Activated naive CD4-positive, alpha-beta T cell treated with anti-CD3 and anti-CD28 coated beads for 36 hours (primary cell): ENCODE measurements at regions not wholly inside any gene's neighbourhood (a gene's known extent, or its start where the extent isn't known, plus 50 kb on each side); places are given as distances from the start of the nearest gene placed in this dataset.

Source experiments
- CTCF ChIA-PET: fragments of 350-600 bp; sonication (Branson Sonifier 250); formaldehyde crosslinking; loops from one replicate; lab custom pipeline; 2021; ENCODE audit warnings: antibody characterized with exemption; lab: Charles Lee
- DNase-seq: peaks from one replicate; pipeline ENCODE4 v3.0.0-alpha.2; 2020
- H3K27ac Mint-ChIP-seq: one replicate; pipeline ENCODE4 v1.8.0; 2021; ENCODE audit warnings: mild to moderate bottlenecking, mixed read lengths
- H3K27me3 Mint-ChIP-seq: one replicate; pipeline ENCODE4 v1.8.0; 2021; ENCODE audit warnings: low read depth, mixed read lengths
- H3K36me3 Mint-ChIP-seq: one replicate; pipeline ENCODE4 v1.8.0; 2021; ENCODE audit warnings: low read depth, mixed read lengths
- H3K4me1 Mint-ChIP-seq: one replicate; pipeline ENCODE4 v1.8.0; 2021; ENCODE audit warnings: low read depth, mixed read lengths
- H3K4me3 Mint-ChIP-seq: one replicate; pipeline ENCODE4 v1.8.0; 2021; ENCODE audit warnings: mild to moderate bottlenecking, moderate library complexity, mixed read lengths
- H3K9me3 Mint-ChIP-seq: one replicate; pipeline ENCODE4 v1.8.0; 2021; ENCODE audit warnings: mixed read lengths
- intact Hi-C: fragments of 100-400 bp; cut with micrococcal nuclease; formaldehyde crosslinking; loops from one replicate; pipeline ENCODE4 v1.15.1; 2023

DNA sequence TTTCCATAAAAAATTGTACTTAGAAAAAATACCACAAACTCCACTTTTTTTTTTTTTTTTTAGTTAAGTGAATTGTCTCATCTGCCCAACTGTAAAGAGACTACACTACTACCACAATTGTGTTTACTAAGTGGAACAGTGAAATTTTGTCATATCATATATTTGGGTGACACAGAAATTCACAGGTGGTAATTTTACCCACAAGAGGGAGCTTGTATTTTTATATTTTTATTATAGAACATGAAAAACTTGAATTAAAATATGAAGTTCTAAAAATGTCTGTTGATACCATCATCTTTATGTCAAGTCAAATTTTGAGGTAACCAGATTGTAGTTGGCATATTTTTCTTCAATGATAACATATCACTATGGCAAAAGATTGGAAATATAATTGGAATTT lies 329.4 kb upstream of the SOX5 start:
- CTCF ChIA-PET, result no interaction called here
- no peak for DNase-seq
- H3K36me3 Mint-ChIP-seq, result no peaks in the 10 kb centered on the region
- intact Hi-C loops, result loop anchor here (5.0 kb wide), 1 partner anchor 498 kb away; no protein-coding TSS in a partner anchor
- no peaks in the 10 kb centered on the region for H3K9me3 Mint-ChIP-seq
- H3K4me3 Mint-ChIP-seq, result no peak overlapping the region
- H3K27me3 Mint-ChIP-seq, result no peaks in the 10 kb centered on the region
- no peak overlapping the region for H3K27ac Mint-ChIP-seq
- no peaks in the 10 kb centered on the region for H3K4me1 Mint-ChIP-seq

DNA sequence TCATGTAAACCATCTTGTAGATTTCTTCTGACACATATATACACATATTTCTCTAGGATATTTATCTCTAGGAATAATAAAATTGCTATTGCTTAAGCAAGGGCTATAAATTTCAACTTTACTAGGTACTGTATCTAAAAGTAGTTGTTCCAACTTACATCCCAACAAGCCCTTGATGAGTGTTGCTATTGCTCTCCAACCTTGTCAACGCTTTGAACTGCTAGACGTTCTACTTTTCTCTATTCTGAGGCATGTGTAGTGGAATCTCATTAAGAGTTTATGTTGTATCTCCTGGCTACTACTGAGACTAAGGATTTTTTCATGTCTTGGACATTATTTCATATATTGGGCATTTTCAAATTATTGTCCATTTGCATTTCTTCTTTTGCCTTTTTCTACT lies 321.5 kb upstream of the SOX5 start:
- Mint-ChIP-seq H3K4me3 (no peak overlapping the region), H3K9me3 (no peaks in the 10 kb centered on the region), H3K4me1 (no peaks in the 10 kb centered on the region), H3K27ac (no peak overlapping the region), H3K36me3 (no peaks in the 10 kb centered on the region), H3K27me3 (no peaks in the 10 kb centered on the region)
- CTCF ChIA-PET, result no interaction called here
- no peak for DNase-seq
- intact Hi-C loops, result no loop called here

DNA sequence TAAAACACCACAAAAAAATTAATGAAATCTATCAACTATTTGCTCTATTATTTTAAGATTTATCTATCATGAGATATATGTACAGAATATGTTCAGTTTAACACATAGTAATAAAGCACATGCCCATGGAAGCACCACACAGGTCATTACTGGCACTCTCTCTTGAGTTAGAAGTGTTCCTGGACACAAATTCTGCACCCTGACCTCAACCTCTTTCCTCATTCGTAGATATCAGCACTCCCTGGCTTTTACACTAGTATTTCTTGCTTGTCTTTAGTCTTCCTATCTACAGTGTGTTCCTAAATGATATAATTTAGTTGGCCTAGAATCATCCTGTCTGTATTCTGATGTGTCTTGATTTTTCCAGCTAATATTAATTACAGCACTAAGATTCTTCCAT lies 321.0 kb upstream of the SOX5 start:
- DNase-seq, result no peak
- Mint-ChIP-seq H3K36me3 (no peaks in the 10 kb centered on the region), H3K27me3 (no peaks in the 10 kb centered on the region), H3K27ac (no peak overlapping the region), H3K4me3 (no peak overlapping the region), H3K4me1 (no peaks in the 10 kb centered on the region), H3K9me3 (no peaks in the 10 kb centered on the region)
- intact Hi-C loops, result no loop called here
- CTCF ChIA-PET, result no interaction called here

DNA sequence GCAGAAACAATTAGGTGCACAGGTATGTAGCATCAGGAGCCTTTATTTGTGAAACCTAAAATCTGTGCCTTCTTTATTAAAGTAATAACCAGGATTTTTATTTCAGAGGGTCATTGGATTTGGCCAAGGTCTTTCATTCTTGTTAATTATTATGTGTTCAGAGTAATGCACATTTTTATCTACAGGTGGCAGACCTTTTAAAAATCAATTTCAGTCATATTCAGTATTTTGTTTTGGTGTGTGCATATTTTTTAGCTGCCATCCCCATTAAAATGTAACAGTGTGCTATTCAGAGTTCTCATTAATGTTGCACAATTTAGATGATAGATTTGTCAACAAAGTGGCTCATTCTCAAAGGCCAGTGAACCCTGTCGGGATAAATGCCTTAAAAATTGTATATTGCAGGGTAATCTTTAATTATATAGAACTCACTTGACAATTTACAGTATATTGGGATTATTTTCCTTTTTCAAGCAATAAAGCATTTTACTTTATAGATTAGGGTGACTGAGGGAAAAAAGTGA lies 319.3 kb upstream of the SOX5 start:
- no peak for DNase-seq
- CTCF ChIA-PET, result no interaction called here
- H3K4me1 Mint-ChIP-seq, result no peaks in the 10 kb centered on the region
- no peak overlapping the region for H3K27ac Mint-ChIP-seq
- intact Hi-C loops, result no loop called here
- no peaks in the 10 kb centered on the region for H3K36me3 Mint-ChIP-seq
- no peaks in the 10 kb centered on the region for H3K27me3 Mint-ChIP-seq
- H3K9me3 Mint-ChIP-seq, result no peaks in the 10 kb centered on the region
- H3K4me3 Mint-ChIP-seq, result no peak overlapping the region

DNA sequence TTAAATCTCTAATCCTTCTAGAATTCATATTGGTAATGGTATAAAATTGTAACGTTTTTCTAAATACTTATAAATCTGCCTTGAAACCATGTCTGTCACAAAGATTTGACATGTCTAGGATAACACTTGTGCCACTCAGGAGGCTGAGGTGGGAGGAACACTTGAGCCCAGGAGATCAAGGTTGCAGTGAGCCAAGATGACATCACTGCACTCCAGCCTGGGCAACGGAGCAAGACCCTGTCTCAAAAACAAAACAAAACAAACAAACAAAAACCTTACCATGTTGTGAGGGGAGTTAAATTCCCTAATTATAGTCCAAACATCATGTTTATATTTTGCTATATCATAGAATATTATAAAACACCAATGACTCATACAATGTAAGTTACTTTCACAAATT lies 317.5 kb upstream of the SOX5 start:
- Mint-ChIP-seq H3K4me3 (no peak overlapping the region), H3K9me3 (no peaks in the 10 kb centered on the region), H3K27ac (no peak overlapping the region), H3K36me3 (no peaks in the 10 kb centered on the region), H3K4me1 (no peaks in the 10 kb centered on the region), H3K27me3 (no peaks in the 10 kb centered on the region)
- DNase-seq, result no peak
- CTCF ChIA-PET, result no interaction called here
- intact Hi-C loops, result no loop called here

DNA sequence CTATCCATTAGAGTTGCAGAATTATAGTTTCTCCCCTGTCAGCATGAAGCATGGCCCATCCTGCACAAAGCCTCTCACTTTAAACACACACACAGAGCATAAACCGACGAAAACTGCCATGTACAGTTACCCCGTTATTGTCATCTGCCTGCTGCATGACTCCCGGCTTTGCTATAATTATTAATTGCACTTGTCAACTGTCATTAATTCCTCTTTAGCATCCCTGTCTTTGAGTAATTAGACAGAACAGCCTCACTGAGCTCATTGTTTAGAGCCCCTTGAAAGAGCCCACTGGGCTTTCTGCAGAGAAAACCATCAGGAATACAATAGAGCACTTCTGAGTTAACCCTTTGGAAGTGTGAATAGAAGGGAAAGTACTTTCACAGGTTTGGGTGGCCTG lies 307.2 kb upstream of the SOX5 start:
- CTCF ChIA-PET, result no interaction called here
- no peak overlapping the region for H3K27ac Mint-ChIP-seq
- H3K36me3 Mint-ChIP-seq, result no peaks in the 10 kb centered on the region
- no peak for DNase-seq
- no peaks in the 10 kb centered on the region for H3K27me3 Mint-ChIP-seq
- H3K4me3 Mint-ChIP-seq, result no peak overlapping the region
- intact Hi-C loops, result no loop called here
- H3K9me3 Mint-ChIP-seq, result peaks cover 1% of the 10 kb centered on the region
- H3K4me1 Mint-ChIP-seq, result no peaks in the 10 kb centered on the region

DNA sequence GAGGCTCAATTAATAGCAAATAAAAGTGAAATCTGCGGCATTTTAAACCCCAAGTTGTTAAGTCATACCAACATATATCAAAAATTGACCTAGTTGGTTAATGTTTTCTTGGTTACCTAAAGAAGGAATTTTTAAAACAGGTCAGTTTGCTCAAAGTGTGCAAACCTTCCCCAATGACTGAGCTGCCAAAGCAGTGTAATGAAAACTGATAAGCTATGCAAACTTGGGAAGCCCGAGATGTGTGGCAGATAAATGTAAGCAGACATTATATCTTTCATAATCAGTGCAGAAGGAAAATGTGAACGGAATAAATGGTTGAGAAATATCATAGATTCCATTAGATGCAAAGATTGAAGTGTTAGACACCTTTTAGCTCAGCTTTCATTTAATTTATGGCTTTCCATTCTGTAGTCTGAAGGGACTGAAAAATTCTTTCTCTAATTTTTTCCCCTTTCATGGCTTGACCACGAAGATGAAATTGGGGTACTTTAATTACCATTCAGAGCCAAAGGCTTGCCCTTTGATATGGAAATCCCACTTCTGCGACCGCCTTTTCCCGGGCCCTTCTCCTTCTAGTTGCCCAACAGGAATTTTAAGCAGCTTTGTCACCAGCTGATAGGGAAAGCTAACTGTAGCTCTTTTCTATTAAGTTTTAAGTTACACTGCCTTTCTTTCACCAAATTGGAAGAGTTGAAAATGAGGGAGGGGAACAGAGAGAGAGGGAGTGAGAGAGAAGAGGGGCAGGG lies 306.6 kb upstream of the SOX5 start:
- Mint-ChIP-seq H3K27ac (no peak overlapping the region), H3K36me3 (no peaks in the 10 kb centered on the region), H3K9me3 (peaks cover 1% of the 10 kb centered on the region), H3K27me3 (no peaks in the 10 kb centered on the region), H3K4me1 (no peaks in the 10 kb centered on the region), H3K4me3 (no peak overlapping the region)
- DNase-seq, result no peak
- CTCF ChIA-PET, result no interaction called here
- intact Hi-C loops, result no loop called here

DNA sequence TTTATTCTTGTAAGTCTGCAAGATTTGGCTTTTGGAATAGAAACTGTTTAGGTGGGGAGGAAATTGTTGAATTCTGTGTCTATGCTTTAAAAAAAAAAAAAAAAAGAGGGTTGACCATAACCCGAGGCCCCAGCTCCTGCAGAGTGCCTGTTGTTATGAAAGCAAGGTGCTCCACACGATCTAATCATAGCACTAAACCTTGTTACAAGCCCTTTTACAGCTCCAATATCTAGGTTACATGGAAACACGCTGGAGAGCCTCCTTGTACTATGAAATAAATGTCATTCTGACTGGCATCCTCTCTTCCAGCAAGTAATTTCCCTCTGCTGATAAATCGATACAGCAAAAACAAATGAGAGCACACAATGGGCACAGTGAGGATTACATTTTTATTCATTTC lies 303.1 kb upstream of the SOX5 start:
- no peak for DNase-seq
- CTCF ChIA-PET, result no interaction called here
- H3K27ac Mint-ChIP-seq, result no peak overlapping the region
- intact Hi-C loops, result no loop called here
- H3K4me3 Mint-ChIP-seq, result no peak overlapping the region
- H3K4me1 Mint-ChIP-seq, result no peaks in the 10 kb centered on the region
- no peaks in the 10 kb centered on the region for H3K27me3 Mint-ChIP-seq
- H3K9me3 Mint-ChIP-seq, result peaks cover 1% of the 10 kb centered on the region
- H3K36me3 Mint-ChIP-seq, result no peaks in the 10 kb centered on the region

DNA sequence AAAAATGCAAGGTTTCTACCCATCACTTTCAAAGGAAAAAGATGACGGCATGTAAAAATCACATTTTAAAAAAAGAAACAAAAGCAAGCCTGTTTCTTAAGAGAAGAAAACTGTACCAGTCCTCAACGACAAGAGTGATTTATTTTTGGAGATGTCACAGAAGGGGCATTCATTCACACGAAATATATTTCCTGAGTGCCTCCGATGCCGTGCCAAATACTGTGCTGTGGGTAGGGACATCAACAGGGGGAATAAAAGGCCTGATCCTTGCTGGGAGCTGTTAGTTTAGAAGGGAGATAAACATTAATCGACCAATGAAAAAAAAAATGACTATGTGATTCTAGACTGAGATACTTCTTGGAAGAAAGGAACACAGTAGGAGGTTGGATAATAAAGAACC lies 297.5 kb upstream of the SOX5 start:
- CTCF ChIA-PET, result no interaction called here
- Mint-ChIP-seq H3K9me3 (no peaks in the 10 kb centered on the region), H3K27ac (no peak overlapping the region), H3K27me3 (no peaks in the 10 kb centered on the region), H3K36me3 (no peaks in the 10 kb centered on the region), H3K4me3 (no peak overlapping the region), H3K4me1 (no peaks in the 10 kb centered on the region)
- intact Hi-C loops, result no loop called here
- no peak for DNase-seq

DNA sequence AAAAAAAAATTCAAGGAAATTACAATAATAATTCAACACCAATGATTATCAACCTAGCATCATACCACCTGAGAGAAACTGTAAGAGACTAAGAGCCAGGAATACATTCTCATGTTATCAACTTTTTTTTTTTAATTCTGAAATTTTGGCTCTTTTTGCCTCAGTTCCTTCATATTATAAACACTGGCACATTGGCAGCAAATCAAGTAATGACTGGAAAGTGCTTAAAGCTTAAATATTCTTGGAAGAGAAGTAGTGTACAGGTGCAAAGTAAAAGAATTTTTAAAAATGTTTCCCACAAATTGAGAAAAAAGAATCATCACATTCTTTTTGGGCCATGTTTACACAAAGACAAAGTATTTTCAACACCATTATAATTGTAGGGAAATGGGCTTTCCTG lies 296.9 kb upstream of the SOX5 start:
- intact Hi-C loops, result no loop called here
- Mint-ChIP-seq H3K9me3 (no peaks in the 10 kb centered on the region), H3K4me3 (no peak overlapping the region), H3K4me1 (no peaks in the 10 kb centered on the region), H3K27ac (no peak overlapping the region), H3K27me3 (no peaks in the 10 kb centered on the region), H3K36me3 (no peaks in the 10 kb centered on the region)
- DNase-seq, result no peak
- CTCF ChIA-PET, result no interaction called here

DNA sequence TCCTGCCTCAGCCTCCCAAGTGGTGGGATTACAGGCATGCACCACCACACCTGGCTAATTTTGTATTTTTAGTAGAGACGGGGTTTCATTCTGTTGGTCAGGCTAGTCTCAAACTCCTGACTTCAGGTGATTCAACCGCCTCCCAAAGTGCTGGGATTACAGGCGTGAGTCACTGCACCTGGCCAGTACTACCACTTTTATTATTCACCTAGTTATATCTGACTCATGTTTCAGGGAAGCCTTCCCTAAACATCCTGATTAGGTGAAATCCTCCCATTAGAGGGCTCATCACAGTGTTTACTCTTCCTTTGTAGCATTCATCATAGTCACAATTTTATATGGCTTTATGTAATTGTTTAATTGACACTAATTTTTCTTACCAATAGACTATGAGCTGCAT lies 295.3 kb upstream of the SOX5 start:
- Mint-ChIP-seq H3K27me3 (no peaks in the 10 kb centered on the region), H3K9me3 (no peaks in the 10 kb centered on the region), H3K27ac (no peak overlapping the region), H3K4me1 (no peaks in the 10 kb centered on the region), H3K4me3 (no peak overlapping the region), H3K36me3 (no peaks in the 10 kb centered on the region)
- CTCF ChIA-PET, result no interaction called here
- intact Hi-C loops, result no loop called here
- no peak for DNase-seq

DNA sequence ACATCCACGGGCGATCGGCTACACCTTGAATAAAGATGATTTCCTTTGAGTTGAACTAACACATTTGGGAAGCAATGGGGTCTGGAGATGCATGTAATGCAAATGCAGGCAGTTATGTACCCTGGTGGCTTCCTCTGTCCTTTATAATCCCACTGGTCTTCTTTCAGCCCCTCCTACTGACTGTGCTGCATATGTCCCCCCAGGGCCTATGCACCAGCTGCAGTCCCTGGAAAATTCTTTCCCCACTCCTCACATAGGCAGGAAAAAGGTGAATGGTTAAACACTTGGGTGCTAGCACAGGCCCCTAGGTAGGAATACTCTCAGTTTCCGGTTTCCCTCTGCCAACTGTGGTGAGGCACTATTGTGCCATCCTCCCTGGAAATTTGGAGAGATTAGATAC lies 294.8 kb upstream of the SOX5 start:
- Mint-ChIP-seq H3K27me3 (no peaks in the 10 kb centered on the region), H3K9me3 (no peaks in the 10 kb centered on the region), H3K4me1 (no peaks in the 10 kb centered on the region), H3K4me3 (no peak overlapping the region), H3K36me3 (no peaks in the 10 kb centered on the region), H3K27ac (no peak overlapping the region)
- CTCF ChIA-PET, result no interaction called here
- DNase-seq, result no peak
- intact Hi-C loops, result no loop called here

DNA sequence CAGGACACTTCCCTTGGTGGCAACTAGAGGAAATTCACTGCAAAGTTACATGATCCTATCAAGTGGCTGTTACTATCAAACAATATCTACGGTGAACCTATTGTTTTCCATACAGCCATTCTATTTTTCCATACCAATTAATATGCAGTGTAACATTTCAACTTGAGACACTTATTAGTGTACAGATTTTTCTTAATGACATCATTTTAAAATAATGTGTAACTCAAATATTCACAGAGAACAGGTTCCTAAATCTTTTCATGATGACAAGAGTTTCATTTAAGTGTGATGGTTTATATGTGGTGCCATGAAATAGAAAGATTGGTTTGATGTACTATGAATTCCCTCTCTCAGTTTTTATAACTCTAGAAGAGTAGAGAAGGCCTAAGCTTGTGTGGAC lies 291.2 kb upstream of the SOX5 start:
- CTCF ChIA-PET, result no interaction called here
- intact Hi-C loops, result no loop called here

More for the DNA sequence above, 291.2 kb upstream of the SOX5 start:
- no peak for DNase-seq
- no peaks in the 10 kb centered on the region for H3K36me3 Mint-ChIP-seq
- H3K4me1 Mint-ChIP-seq, result no peaks in the 10 kb centered on the region
- no peaks in the 10 kb centered on the region for H3K9me3 Mint-ChIP-seq
- no peak overlapping the region for H3K4me3 Mint-ChIP-seq
- no peaks in the 10 kb centered on the region for H3K27me3 Mint-ChIP-seq
- H3K27ac Mint-ChIP-seq, result no peak overlapping the region
